Activated CD4-positive, alpha-beta T cell treated with anti-CD3 and anti-CD28 coated beads, Interleukin-2, amount 50 U/mL, for 1 hour (primary cell): ENCODE measurements at regions not wholly inside any gene's neighbourhood (a gene's known extent, or its start where the extent isn't known, plus 50 kb on each side); places are given as distances from the start of the nearest gene placed in this dataset.
"Not testable (repeated sequence)": the region's sequence is repeated elsewhere in the genome, so short reads cannot be mapped to it uniquely, and the experiment has no call there.

Source experiments
- DNase-seq: peaks from one replicate; pipeline ENCODE4 v3.0.0-alpha.2; 2020

DNA sequence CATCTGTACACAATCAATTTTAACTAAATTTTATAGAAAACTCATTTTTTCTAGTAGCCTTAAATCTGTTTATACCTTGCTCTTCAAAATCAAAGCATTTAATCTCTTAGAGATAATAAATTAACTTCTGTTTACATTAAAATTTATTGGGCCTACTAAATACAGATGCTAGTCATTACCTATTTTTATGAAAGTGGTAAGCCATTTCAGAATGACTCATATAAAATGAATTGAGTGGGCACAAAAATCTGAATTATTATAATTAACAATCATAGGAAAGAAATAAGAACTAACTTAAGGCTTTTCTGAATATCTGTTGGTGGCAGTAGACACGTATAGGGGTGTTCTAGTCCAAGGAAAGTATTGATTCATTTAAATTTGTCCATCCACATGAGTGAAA lies 157.9 kb downstream of the KCNJ2 start:
- no peak for DNase-seq

DNA sequence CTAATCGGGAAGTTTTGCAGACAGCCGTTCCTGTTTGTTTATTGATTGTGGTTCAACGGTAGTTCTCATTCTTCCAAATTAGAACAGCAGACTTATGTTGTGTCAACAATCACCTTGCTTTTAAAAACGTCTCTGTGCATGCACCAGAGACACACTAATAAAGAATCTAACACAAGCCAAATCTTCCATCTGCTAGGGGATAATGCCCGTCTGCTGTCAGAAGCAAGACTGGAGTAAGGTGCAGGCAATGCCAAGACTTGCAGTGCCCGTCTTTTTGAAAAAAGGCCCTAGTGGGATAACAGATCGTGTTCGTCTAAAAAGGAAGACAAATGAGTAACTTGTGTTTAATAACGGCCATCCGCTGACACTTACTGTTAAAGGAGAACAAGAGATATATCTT lies 158.4 kb downstream of the KCNJ2 start:
- no peak for DNase-seq

DNA sequence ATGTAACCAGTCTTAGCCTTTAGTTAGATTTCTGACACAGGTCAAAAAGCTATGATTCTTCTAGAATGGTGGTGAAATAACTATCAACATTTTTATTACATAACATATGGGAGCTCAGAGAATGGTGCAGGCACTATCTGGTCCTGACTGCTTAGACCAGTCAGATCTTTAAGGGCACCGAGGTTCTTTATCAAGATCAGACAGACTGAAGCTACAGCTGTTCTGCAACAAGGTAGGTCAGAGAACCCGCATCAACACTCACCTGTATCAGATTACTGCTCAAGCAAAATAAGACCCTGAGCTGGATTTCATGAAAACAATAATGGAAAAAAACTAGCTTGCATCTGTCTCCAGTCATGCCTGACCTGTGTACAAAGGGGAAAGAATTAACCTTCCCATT lies 160.4 kb downstream of the KCNJ2 start:
- DNase-seq: no peak

DNA sequence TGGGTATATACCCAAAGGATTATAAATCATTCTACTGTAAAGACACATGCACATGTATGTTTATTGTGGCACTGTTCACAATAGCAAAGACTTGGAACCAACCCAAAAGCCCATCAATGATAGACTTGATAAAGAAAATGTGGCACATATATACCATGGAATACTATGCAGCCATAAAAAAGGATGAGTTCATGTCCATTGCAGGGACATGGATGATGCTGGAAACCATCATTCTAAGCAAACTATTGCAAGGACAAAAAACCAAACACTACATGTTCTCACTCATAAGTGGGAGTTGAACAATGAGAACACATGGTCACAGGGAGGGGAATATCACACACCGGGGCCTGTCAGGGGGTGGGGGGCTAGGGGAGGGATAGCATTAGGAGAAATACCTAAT lies 161.7 kb downstream of the KCNJ2 start:
- DNase-seq: not testable (repeated sequence)

DNA sequence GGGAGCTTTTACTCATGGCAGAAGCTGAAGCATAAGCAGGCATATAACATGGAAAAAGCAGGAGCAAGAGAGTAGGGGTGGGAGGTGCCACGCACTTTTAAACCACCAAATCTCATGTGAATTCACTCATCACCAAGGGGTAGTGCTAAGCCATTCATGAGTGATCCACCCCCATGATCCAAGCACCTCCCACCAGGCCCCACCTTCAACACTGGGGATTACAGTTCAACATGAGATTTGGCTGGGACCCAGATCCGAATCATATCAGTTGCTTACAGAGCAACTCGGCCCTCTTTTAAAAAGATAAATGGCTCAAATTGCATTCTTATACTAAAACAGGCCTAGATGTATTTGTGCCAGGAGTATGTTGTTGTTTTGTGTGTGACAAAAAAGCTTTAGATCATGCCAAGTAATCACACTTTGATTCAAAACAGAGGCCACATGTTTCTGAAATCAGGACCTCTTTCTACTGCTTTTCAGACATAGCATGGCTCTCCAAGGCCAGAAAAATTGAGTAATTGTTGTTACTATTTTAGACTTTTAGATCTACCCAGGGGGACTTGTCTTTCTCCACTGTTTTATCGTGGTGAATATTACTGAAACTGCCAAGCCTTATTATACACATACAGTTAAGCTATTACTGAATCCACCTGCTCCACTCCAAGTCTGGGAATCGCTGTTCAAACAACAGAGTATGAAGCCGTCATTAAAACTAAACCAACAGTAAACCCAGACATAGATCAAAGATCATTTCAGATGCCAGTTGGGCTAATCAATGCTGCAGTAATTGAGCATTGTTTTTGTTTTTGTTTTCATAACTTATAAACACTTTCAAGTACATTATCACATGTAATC lies 163.3 kb downstream of the KCNJ2 start:
- no peak for DNase-seq

DNA sequence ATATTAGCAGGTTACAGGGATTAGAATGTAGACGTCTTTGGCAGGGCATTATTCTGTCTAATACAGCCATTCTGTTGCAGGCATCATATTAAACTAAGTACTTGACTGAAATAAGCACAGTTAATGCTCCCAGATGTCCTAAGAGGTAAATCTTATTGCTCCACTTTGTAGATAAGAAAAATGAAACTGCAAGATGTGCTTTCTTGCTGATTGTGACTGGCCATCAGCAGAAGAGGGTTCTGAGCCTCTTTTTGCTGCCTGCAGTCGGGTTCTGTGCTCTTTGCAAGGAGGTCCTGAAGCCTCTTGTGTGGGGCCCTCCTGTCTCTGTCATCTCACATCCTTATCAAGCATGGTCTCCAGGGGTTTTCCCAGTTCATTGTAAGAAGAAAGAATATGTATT lies 167.1 kb downstream of the KCNJ2 start:
- DNase-seq: no peak

DNA sequence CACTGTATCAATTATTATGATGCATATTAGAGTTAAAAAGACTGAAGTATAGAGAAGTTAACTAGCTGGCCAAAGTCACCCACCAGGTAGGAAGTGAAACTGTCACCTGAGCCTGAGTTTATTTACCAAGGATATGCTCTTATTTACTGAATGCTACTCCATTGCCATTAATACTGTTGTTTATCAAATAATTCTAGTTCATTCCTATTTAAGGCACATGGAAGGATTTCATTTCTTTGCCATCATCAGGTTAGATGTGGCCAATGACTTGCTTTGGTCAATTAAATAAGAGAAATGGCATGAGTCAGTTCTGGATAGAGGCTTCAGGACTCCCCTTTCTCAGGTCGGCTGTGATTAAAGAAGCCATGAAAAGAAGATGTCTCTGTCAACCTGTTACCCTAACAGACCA lies 169.6 kb downstream of the KCNJ2 start:
- no peak for DNase-seq

DNA sequence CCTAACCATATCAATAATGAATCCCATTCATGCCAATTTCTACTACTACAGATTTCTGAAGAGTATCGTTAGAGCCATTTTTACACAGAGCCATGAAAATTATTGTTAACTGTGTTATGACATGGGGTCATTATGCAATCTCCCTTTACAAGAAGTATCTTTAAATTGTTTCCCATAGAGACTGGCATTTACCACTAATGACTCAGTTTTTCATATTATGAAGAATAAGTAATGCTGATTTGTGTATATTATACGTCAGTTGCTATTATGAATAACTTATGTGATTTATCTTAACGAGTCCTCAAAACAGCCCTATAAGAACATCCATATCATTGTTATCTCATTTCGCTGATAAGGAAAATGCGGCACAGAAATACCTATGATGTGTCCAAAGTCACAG lies 173.8 kb downstream of the KCNJ2 start:
- DNase-seq: no peak

DNA sequence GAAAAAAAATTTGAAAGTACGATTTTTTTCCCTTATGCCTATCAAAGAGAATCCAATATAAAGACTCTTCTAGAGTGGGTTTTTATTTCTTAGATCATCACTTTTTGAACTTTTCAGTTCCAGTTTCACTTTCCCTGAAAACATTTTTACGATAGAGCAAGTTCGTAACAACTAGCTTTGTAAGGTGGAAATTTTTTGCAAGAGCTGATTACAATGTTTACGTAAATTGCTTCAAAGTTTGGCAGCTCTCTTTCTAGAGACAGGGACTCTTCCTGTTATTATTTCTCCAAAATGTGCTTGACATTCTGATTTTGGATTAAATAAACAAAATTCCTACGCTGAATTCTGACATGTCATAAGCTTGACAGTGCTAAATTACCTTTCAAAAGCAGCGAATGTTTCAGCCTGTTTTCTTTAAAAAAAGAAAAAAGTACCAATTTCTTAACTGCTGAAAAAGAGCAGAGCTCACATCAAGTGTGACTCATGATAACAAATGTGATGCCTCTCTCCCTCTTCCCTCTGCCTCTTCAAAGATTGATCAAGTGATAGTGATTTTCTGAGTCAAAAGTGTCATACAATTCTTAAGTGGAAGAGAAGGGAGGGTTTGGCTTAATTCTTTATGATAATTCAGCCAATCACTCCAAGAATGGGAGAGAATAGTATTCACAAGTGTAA lies 175.2 kb downstream of the KCNJ2 start:
- no peak for DNase-seq

DNA sequence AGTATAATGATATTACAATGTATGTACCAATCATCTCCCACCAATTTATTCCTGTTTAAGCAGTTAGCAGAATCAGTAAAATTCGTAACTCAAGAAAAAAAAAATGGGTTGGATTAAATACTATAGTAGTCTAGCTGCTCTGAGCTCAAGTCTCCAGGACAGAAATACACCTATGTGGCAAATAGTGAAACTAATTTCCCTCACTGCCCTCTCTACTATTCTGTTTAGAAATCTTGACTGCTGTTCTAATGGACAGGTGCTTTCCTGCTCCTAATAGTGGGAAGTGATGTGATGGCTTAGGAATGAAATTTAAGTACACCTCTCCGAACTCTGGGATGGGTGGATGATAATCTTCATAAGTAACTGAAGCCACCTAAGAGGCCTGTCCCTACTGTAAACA lies 175.7 kb downstream of the KCNJ2 start:
- DNase-seq: no peak

DNA sequence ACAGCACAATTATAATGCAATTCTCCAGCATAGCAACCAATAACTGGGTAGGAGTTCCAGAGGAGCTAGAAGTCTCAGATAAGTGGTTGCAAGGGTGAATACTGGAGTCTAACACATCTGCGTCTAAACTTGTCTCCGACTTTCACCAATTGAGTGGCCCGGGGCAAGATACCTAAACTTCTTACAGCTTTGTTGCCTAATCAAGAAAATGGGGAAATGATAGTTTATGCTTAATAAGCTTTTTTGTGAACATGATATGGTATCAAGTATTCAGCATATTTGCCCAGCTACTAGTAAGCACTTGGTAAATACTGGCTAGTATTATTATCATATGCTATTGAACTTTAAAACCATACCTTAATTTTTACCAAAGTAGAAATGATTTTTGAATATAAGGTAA lies 183.5 kb downstream of the KCNJ2 start:
- DNase-seq: no peak

DNA sequence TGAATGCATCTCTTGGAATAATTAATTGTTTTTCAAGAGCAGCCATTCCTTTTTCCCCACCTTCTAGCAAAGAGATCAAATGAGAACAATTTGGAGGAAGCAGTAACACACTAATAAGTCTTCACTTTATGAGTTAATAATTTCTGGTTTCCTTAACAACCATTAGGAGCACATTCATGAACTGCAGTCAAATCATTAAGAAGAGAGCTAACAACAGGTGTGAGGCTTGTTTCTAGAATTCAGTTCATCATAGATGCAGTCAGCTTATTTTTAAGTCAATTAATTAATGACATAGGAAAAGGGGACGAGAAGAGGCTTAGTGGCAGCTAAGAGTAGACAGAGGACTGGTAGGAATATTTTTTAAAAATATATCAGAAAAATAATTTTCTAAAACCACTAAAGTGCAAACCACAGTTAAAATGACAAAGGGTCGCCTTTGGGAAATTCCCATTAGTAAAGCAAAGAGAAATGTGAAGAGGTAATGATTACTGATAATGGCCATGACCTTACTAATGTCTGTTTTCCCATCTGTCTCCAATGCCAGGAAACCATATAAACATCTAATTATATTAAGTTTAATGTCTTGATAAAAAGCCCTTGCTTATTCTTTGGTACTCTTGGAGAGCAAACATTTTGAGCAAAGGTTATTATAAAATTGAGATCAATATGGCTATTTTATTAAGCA lies 184.2 kb downstream of the KCNJ2 start:
- DNase-seq: no peak

DNA sequence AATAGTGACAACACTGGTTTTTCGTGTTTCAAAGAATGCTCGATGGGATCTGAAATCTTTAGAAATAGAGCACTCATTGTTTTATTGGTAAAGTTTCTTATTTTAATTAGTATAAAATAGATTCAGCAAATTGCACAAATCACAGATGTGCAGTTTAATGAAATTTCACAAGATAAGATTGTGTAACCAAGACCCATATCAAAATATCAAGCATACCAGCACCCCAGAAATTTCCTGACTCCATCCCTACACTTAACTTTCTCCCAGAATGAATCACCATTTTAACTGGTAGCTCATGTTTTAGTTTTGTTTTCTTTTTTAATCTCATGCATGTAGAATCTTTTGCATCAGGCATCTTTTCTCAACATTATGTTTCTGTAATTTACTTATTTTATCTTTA lies 185.9 kb downstream of the KCNJ2 start:
- DNase-seq: no peak

DNA sequence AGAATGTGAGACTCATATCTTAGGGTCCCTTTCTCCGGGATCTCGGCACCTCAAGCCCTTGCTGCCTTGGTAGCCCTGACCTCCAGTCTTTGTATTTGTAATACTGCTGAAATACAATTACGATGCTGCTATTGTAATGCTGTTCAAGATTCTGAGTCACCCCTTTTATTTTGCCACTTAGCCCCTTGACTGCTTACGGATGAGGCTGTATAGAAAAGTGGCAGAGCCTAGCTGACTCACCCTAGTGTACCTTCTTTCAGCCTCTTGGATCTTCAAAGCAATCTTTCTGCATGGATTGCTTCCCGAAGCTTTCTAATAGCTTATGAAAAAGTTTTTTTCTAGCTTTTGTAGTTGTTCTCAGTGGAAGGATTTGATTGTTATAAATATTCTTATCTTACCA lies 187.9 kb downstream of the KCNJ2 start:
- no peak for DNase-seq

DNA sequence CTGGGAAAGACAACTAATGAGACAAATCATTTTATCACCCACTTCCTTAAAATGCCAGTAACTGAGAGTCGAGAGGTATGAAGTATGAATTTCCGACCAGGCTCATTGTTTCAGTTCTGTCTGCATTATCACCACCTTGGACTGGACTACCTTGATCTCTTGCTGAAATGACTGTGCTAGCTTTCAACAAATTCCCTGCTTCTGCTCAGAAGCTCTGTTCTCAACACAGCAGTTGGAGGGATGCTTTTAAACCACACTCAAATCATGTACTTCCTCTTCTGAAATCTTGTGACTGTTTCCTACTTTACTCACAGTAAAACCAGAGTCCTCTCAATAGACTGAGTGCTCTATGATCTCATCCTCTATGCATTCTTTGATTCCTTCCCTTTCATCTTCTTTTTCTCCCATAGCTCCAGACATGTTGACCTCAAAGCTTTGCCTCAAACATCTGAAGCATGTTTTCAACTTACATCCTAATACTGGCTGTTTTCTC lies 195.8 kb downstream of the KCNJ2 start:
- DNase-seq: no peak

DNA sequence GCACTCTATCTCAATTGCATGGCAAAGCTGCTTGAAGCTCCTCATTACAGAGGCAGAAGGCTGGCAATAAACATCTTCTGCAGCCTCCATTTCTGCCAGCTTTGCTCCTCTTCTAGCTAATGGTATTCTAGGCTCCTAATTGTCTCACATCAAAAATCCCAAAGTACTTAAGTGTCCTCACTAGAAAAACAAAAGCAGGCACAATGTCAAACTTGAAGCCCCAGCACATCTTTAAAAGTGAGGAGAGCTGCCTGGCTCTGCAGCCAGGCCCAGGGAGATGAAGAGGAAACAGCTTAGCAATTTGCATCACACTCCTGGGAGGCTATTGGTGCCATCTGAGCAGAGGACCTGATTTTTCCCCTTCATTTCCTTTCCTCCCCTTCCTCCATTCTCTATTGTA lies 197.1 kb downstream of the KCNJ2 start:
- no peak for DNase-seq

DNA sequence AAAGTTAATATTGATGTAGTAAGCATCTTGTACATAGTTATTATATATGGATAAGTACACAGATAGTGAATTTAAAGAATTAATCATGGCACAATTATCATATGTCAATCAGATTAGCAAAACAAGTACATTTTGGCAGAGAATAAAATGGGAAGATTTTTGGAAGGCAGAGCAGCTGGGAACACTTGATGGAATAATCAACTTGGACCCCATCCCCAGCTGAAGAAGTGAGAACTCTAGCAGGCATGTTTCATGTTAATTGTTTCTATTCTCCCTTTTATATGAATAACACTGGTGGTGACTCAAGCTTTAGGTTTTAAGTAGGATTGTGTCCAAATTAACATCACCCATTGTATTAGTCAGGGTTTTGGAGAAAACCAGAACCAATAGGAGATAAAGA lies 198.7 kb downstream of the KCNJ2 start:
- DNase-seq: no peak

DNA sequence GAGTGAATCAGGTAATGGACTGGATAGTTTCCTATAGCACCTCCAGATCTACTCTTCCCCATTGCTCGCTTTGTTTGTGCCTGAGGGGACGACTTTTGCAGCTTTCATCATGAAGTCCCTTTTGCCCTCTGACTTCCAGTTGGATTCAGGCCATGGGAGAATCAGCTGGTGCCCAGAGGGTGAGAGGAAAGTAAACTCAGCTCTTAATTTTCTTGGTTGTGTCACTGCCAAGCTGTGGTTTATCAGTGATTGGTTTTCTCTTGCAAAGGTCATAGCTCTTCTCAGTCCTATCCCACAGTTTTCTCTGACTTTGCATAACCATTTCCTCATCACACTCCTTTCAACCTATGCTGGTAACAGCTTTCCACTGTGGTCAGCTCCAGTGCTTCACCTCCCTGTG lies 200.1 kb downstream of the KCNJ2 start:
- no peak for DNase-seq

DNA sequence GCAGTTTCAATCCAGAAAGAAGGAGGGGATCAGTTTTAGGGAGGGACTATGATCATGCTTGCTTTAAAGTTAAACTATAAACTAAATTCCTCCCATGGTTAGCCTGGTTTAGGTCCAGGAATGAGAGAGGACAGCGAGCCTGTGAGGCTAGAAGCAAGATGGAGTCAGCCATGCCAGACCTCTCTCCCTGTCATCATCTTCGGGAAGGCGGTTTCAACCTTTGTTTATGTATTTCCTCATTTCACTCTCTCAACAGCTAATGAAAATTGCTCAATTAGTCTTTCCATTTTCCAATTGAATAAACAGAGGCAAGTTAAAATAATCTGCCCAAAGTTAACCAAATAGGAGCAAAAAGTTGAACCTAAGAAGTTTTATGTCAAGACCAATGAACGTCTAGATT lies 201.5 kb downstream of the KCNJ2 start:
- no peak for DNase-seq

DNA sequence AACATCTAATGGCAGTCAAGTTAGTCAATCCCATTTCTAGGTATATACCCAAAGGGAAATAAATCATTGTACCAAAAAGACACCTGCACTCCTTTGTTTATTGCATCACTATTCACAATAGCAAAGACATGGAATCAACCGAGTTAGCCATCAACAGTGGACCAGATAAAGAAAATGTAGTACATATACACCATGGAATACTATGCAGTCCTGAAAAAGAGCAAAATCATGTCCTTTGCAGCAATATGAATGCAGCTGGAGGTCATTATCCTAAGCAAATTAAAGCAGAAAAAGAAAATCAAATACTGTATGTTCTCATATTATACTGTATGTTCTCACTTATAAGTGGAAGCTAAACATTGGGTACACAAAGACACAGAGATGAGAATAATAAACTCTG lies 204.0 kb downstream of the KCNJ2 start:
- no peak for DNase-seq

DNA sequence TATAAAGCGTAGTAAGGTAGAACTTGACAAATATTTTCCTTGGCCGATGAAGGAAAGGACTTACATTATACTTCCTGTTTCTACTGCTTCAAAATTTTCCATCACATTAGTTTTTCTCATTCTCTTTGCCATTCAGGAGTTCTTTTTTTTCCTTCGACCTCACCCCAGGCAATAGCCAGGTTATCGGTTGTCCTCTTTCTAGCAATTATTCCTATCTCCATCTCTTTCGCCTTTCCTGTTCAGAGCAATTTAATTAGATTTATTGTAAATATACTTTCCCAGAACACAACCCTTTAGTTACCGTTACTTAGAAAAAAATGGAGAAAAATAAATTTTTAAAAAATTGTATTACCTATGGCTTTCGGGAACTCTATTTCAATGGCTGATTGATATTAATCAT lies 205.2 kb downstream of the KCNJ2 start:
- DNase-seq: no peak

DNA sequence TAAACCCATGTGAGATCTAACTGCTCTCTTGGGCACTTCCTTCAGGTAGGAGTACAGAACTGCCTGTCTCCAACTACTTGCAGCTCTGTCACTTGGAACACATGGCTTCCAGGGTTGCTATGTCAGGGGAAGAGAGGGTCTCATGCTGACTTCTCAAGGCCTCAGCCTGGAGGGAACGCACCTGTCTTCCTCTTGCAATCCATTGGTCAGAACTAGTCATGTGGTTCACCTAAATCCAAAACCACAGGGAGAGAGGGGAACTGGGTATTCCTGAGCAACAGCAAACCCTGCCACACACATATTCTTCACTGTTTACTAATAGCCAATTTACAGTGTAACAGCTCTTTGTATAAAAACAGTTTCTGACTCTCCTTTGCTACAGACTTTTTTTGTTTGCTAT lies 206.1 kb downstream of the KCNJ2 start:
- no peak for DNase-seq

DNA sequence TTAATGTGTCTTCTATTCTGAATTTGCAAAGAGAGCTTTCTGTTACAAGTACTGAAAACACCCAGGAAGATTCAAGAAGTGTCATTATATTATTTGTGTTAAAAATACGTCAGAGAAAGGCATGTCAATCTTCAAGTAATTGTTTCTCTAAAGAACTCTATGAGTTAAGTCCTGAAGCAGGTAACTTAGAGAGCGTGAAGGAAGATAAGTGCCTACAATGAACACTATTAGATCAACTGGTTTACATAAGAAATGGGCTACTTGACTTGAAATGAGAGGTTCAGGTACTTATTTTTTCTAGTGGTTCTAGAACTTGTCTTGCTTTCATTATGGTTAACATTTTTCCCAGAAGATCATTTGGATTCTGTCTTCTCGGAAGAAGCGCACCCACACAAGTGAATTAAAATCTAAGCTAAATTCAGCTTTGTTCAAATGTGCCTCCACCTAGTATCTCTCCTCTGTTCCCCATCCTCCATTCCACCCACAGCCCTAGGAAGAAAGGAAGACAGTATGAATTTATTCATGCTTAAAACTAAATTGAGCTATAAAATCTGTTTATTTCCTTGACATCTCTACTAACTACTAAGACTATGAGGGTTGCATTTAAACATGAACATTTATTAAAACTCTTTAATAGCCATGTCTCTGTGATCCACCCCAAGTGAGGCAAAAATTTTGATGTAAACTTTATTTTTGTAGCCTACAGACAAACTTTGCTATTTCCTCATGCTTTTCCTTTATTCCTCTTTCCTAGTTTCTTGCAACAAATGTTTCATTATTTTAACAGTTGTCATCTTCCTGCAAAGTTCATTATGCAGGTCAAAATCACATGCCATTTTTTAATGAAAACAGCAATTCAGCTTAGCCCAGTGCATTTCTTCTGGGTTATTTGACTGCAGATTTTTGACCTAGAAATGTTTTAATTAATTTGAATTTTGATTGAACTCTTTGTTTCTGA lies 206.8 kb downstream of the KCNJ2 start:
- DNase-seq: no peak
